GM12892 (cell line): ENCODE measurements at regions not wholly inside any gene's neighbourhood (a gene's known extent, or its start where the extent isn't known, plus 50 kb on each side); places are given as distances from the start of the nearest gene placed in this dataset.
"Not testable (repeated sequence)": the region's sequence is repeated elsewhere in the genome, so short reads cannot be mapped to it uniquely, and the experiment has no call there.

Experiments
- POLR2A ChIP-seq: IDR thresholded peaks from 2 replicates; pipeline ENCODE4 v1.6.1; 2011; ENCODE audit warnings: low read depth, low read length, control low read depth
- POLR2AphosphoS5 ChIP-seq: IDR thresholded peaks from 2 replicates; pipeline ENCODE4 v1.6.1; 2011; ENCODE audit warnings: low read depth, low read length, control low read depth
- TAF1 ChIP-seq: IDR thresholded peaks from 2 replicates; pipeline ENCODE4 v1.6.1; 2011; ENCODE audit warnings: low read depth, mild to moderate bottlenecking, control low read depth, low read length, borderline replicate concordance

- not testable (repeated sequence) for TF ChIP-seq POLR2AphosphoS5, POLR2A, TAF1
Measured at GRCh38 chr2:89927018-89927417, 1235.5 kb downstream of the RPIA start.
